ENCODE measurements at regions not wholly inside any gene's neighbourhood (a gene's known extent, or its start where the extent isn't known, plus 50 kb on each side); places are given as distances from the start of the nearest gene placed in this dataset.

DNA sequence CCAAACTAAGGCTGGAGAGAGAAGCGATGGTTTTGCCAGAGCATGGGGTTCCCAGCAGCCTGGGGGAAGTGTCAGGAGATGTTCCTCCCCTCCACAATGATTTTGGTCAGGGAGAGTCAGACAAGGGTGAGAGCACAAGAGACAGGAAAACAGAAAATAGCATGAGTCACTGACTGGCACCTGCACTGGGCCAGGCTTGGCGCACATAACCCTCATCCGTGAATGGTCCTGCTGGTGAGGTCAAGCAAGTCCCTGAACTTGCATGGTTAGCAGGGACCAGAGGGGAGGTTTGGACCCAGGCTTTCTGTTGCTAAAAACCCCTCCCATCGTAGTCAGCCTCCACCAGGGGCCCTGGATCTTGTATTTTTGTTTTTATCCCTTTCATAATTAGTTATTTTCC lies 174.5 kb upstream of the MYT1L start:
- TF ChIP-seq, protein P1, sequence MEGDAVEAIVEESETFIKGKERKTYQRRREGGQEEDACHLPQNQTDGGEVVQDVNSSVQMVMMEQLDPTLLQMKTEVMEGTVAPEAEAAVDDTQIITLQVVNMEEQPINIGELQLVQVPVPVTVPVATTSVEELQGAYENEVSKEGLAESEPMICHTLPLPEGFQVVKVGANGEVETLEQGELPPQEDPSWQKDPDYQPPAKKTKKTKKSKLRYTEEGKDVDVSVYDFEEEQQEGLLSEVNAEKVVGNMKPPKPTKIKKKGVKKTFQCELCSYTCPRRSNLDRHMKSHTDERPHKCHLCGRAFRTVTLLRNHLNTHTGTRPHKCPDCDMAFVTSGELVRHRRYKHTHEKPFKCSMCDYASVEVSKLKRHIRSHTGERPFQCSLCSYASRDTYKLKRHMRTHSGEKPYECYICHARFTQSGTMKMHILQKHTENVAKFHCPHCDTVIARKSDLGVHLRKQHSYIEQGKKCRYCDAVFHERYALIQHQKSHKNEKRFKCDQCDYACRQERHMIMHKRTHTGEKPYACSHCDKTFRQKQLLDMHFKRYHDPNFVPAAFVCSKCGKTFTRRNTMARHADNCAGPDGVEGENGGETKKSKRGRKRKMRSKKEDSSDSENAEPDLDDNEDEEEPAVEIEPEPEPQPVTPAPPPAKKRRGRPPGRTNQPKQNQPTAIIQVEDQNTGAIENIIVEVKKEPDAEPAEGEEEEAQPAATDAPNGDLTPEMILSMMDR (conservative IDR thresholded peaks at IDR 0.05; ENCODE audit: low read length), result no peak
- no peak for TF ChIP-seq EZH2phosphoT487 (IDR thresholded peaks at IDR 0.05; ENCODE audit: borderline replicate concordance, low read depth, low read length)
